ENCODE measurements at regions not wholly inside any gene's neighbourhood (a gene's known extent, or its start where the extent isn't known, plus 50 kb on each side); places are given as distances from the start of the nearest gene placed in this dataset.

DNA sequence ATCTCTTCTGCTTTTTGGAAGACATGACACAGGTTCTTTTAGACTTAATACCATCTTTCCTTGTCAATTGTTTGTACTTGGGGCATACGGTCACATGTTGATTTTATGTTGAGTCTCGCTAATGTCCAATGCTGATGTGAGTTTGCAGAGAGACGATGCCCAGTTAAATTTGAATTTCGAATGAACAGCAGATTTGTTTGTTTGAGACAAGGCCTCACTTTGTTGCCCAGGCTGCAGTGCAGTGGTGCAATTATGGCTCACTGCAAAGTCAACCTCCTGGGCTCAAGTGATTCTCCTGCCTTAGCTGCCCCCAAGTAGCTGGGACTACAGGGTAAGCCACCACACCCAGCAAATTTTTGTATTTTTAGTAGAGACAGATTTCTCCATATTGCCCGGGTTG, 473.5 kb downstream of the RIT2 start:
- H3K79me1 ChIP-seq (replicated peaks; ENCODE audit: low read length, poor library complexity, severe bottlenecking) = no peaks in the 10 kb centered on the region
- no peak overlapping the region for H2BK5ac ChIP-seq (ENCODE audit: low read depth, low read length, poor library complexity, severe bottlenecking)
- no peak overlapping the region for H3K4me2 ChIP-seq (ENCODE audit: low read length, poor library complexity, severe bottlenecking)
- H4K91ac ChIP-seq (ENCODE audit: low read length) = no peak overlapping the region
- no peak overlapping the region for H3K27ac ChIP-seq (ENCODE audit: low read length, poor library complexity, severe bottlenecking)
- H3K27me3 ChIP-seq (ENCODE audit: control insufficient read depth in 1 of 2, insufficient read depth in 1 of 2, low read length in 2 of 2) = no peaks in the 10 kb centered on the region
- H3K14ac ChIP-seq (ENCODE audit: low read length in 2 of 2) = no peak overlapping the region
- H2AK5ac ChIP-seq (ENCODE audit: low read length, severe bottlenecking) = no peak overlapping the region
- H3K9me3 ChIP-seq (ENCODE audit: control insufficient read depth, low read length) = no peaks in the 10 kb centered on the region
- H3K23ac ChIP-seq (ENCODE audit: low read length in 2 of 2) = no peak overlapping the region
- no peak overlapping the region for H2AFZ ChIP-seq (ENCODE audit: low read depth, low read length)
- H3K36me3 ChIP-seq (ENCODE audit: control insufficient read depth in 1 of 2, insufficient read depth in 2 of 2, low read depth in 1 of 2, low read length in 2 of 2) = no peaks in the 10 kb centered on the region
- H3K4ac ChIP-seq (ENCODE audit: low read depth in 1 of 2, low read length in 2 of 2) = no peak overlapping the region
- H2BK15ac ChIP-seq (ENCODE audit: low read depth, poor library complexity, severe bottlenecking) = no peak overlapping the region
- H2BK120ac ChIP-seq (ENCODE audit: low read depth, low read length) = no peak overlapping the region
- no peak for DNase-seq
- H3K4me1 ChIP-seq (ENCODE audit: control insufficient read depth, insufficient read depth, low read depth, low read length) = no peaks in the 10 kb centered on the region
- H4K8ac ChIP-seq (ENCODE audit: low read length) = no peak overlapping the region
- H3K18ac ChIP-seq (ENCODE audit: low read depth in 1 of 2, low read length in 2 of 2) = peak overlapping the region in 1 of 2 experiments; percentile 62
- H3K9ac ChIP-seq (ENCODE audit: low read length) = no peak overlapping the region
- WGBS = 95% methylated on average over 5 of the region's 5 CpGs
- H2BK12ac ChIP-seq (ENCODE audit: low read length in 2 of 2) = peak overlapping the region in 1 of 2 experiments; percentile 15
- H3K4me3 ChIP-seq (ENCODE audit: insufficient read depth in 1 of 2, low read depth in 1 of 2, low read length in 2 of 2) = no peak overlapping the region

DNA sequence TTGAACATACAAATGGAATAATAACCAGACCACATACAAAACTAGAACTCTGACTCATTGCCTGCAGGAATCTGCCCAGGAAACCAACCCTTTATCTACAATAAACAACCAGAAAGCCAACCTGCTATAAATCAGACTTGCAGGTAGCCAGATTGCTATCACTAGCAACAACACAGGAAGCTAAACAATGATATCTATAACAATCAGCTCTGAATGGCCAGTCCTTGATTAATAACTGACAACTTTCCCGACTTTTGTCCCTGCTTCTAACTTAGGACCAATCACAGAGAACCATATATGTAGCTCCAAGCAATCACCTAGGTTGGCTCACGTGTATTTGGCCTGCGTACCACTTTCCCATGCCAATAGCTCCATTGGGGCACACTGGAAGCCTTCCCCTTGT, 470.8 kb downstream of the RIT2 start:
- no peak overlapping the region for H3K14ac ChIP-seq (ENCODE audit: low read length in 2 of 2)
- H2BK12ac ChIP-seq (ENCODE audit: low read length in 2 of 2) = no peak overlapping the region
- no peak overlapping the region for H3K23ac ChIP-seq (ENCODE audit: low read length in 2 of 2)
- 57% methylated on average over 3 of the region's 3 CpGs for WGBS
- H3K4me2 ChIP-seq (ENCODE audit: low read length, poor library complexity, severe bottlenecking) = no peak overlapping the region
- H3K18ac ChIP-seq (ENCODE audit: low read depth in 1 of 2, low read length in 2 of 2) = peak overlapping the region in 1 of 2 experiments; percentile 65
- no peak overlapping the region for H2AK5ac ChIP-seq (ENCODE audit: low read length, severe bottlenecking)
- H3K36me3 ChIP-seq (ENCODE audit: control insufficient read depth in 1 of 2, insufficient read depth in 2 of 2, low read depth in 1 of 2, low read length in 2 of 2) = no peaks in the 10 kb centered on the region
- H3K4me1 ChIP-seq (ENCODE audit: control insufficient read depth, insufficient read depth, low read depth, low read length) = no peaks in the 10 kb centered on the region
- H3K9me3 ChIP-seq (ENCODE audit: control insufficient read depth, low read length) = no peaks in the 10 kb centered on the region
- H3K27ac ChIP-seq (ENCODE audit: low read length, poor library complexity, severe bottlenecking) = no peak overlapping the region
- no peak overlapping the region for H2BK5ac ChIP-seq (ENCODE audit: low read depth, low read length, poor library complexity, severe bottlenecking)
- no peak overlapping the region for H3K4ac ChIP-seq (ENCODE audit: low read depth in 1 of 2, low read length in 2 of 2)
- H2BK15ac ChIP-seq (ENCODE audit: low read depth, poor library complexity, severe bottlenecking) = no peak overlapping the region
- H2BK120ac ChIP-seq (ENCODE audit: low read depth, low read length) = no peak overlapping the region
- H4K91ac ChIP-seq (ENCODE audit: low read length) = no peak overlapping the region
- no peaks in the 10 kb centered on the region for H3K27me3 ChIP-seq (ENCODE audit: control insufficient read depth in 1 of 2, insufficient read depth in 1 of 2, low read length in 2 of 2)
- no peak overlapping the region for H4K8ac ChIP-seq (ENCODE audit: low read length)
- no peak overlapping the region for H2AFZ ChIP-seq (ENCODE audit: low read depth, low read length)
- DNase-seq = peak; percentile 21
- H3K79me1 ChIP-seq (replicated peaks; ENCODE audit: low read length, poor library complexity, severe bottlenecking) = no peaks in the 10 kb centered on the region
- no peak overlapping the region for H3K9ac ChIP-seq (ENCODE audit: low read length)
- H3K4me3 ChIP-seq (ENCODE audit: insufficient read depth in 1 of 2, low read depth in 1 of 2, low read length in 2 of 2) = no peak overlapping the region

DNA sequence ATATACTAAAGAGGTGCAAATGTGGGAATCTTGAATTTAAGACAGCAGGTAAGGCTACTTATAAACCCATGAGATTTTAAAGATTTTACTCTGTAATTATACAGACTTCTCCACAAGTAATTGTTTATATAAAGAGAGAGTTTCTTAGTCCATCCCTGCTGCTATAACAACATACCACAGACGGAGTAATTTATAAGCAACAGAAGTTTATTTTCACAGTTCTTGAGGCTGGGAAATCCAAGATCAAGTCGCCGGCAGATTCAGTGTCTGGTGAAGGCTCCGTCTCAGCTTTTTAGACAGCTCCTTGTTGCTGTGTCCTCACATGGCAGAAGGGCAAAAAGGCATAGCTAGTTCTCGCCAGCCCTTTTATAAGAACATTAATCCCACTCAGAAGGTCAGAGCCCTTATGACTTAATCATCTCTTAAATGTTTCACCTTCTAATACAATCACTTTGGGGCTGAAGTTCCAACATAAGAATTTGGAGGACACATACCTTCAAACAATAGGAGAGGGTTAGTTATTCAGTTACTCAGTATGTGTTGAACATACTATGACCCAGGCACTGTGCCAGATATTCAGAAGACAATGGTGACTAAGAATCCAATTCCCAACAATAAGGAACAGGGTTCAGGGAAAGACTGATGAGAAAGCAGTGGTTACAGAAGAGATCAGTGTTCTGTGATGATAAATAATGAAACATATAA, 466.0 kb downstream of the RIT2 start:
- no peak overlapping the region for H2BK5ac ChIP-seq (ENCODE audit: low read depth, low read length, poor library complexity, severe bottlenecking)
- H4K91ac ChIP-seq (ENCODE audit: low read length) = no peak overlapping the region
- peaks cover 6% of the 10 kb centered on the region for H3K9me3 ChIP-seq (ENCODE audit: control insufficient read depth, low read length)
- H3K27ac ChIP-seq (ENCODE audit: low read length, poor library complexity, severe bottlenecking) = no peak overlapping the region
- no peak overlapping the region for H2AFZ ChIP-seq (ENCODE audit: low read depth, low read length)
- no peaks in the 10 kb centered on the region for H3K4me1 ChIP-seq (ENCODE audit: control insufficient read depth, insufficient read depth, low read depth, low read length)
- H3K36me3 ChIP-seq (ENCODE audit: control insufficient read depth in 1 of 2, insufficient read depth in 2 of 2, low read depth in 1 of 2, low read length in 2 of 2) = no peaks in the 10 kb centered on the region
- H3K18ac ChIP-seq (ENCODE audit: low read depth in 1 of 2, low read length in 2 of 2) = no peak overlapping the region
- no peaks in the 10 kb centered on the region for H3K27me3 ChIP-seq (ENCODE audit: control insufficient read depth in 1 of 2, insufficient read depth in 1 of 2, low read length in 2 of 2)
- WGBS = 73% methylated on average over 5 of the region's 5 CpGs
- DNase-seq = no peak
- H3K79me1 ChIP-seq (replicated peaks; ENCODE audit: low read length, poor library complexity, severe bottlenecking) = no peaks in the 10 kb centered on the region
- no peak overlapping the region for H3K23ac ChIP-seq (ENCODE audit: low read length in 2 of 2)
- no peak overlapping the region for H3K4me3 ChIP-seq (ENCODE audit: insufficient read depth in 1 of 2, low read depth in 1 of 2, low read length in 2 of 2)
- no peak overlapping the region for H3K4me2 ChIP-seq (ENCODE audit: low read length, poor library complexity, severe bottlenecking)
- H3K4ac ChIP-seq (ENCODE audit: low read depth in 1 of 2, low read length in 2 of 2) = no peak overlapping the region
- no peak overlapping the region for H2BK15ac ChIP-seq (ENCODE audit: low read depth, poor library complexity, severe bottlenecking)
- no peak overlapping the region for H4K8ac ChIP-seq (ENCODE audit: low read length)
- no peak overlapping the region for H2BK120ac ChIP-seq (ENCODE audit: low read depth, low read length)
- no peak overlapping the region for H3K9ac ChIP-seq (ENCODE audit: low read length)
- H3K14ac ChIP-seq (ENCODE audit: low read length in 2 of 2) = no peak overlapping the region
- no peak overlapping the region for H2AK5ac ChIP-seq (ENCODE audit: low read length, severe bottlenecking)
- H2BK12ac ChIP-seq (ENCODE audit: low read length in 2 of 2) = no peak overlapping the region

DNA sequence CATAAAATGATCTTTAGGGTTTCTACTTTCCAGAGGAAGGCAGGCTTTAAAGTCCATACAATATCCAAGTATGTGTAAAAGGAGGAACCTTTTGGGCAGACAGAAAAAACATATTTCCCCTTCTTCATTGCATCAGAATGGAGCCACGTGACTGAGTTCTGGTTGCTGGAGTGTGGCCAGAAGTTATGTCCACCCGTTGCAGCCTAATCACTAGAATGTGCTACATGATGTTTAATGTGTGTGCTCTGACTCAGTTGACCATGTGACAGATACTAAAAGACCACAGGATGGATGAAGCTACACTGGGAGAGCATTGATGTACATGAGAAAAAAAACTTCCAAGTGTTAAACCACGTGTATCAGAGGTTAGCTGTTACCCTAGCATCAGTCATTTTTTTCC, 460.9 kb downstream of the RIT2 start:
- no peaks in the 10 kb centered on the region for H3K36me3 ChIP-seq (ENCODE audit: control insufficient read depth in 1 of 2, insufficient read depth in 2 of 2, low read depth in 1 of 2, low read length in 2 of 2)
- no peaks in the 10 kb centered on the region for H3K27me3 ChIP-seq (ENCODE audit: control insufficient read depth in 1 of 2, insufficient read depth in 1 of 2, low read length in 2 of 2)
- no peaks in the 10 kb centered on the region for H3K4me1 ChIP-seq (ENCODE audit: control insufficient read depth, insufficient read depth, low read depth, low read length)
- H3K27ac ChIP-seq (ENCODE audit: low read length, poor library complexity, severe bottlenecking) = no peak overlapping the region
- no peak overlapping the region for H4K8ac ChIP-seq (ENCODE audit: low read length)
- H3K4me2 ChIP-seq (ENCODE audit: low read length, poor library complexity, severe bottlenecking) = no peak overlapping the region
- H2AK5ac ChIP-seq (ENCODE audit: low read length, severe bottlenecking) = no peak overlapping the region
- H2BK120ac ChIP-seq (ENCODE audit: low read depth, low read length) = no peak overlapping the region
- H3K18ac ChIP-seq (ENCODE audit: low read depth in 1 of 2, low read length in 2 of 2) = no peak overlapping the region
- no peak overlapping the region for H3K23ac ChIP-seq (ENCODE audit: low read length in 2 of 2)
- H3K4me3 ChIP-seq (ENCODE audit: insufficient read depth in 1 of 2, low read depth in 1 of 2, low read length in 2 of 2) = no peak overlapping the region
- H3K14ac ChIP-seq (ENCODE audit: low read length in 2 of 2) = no peak overlapping the region
- no peak overlapping the region for H2AFZ ChIP-seq (ENCODE audit: low read depth, low read length)
- peaks cover 6% of the 10 kb centered on the region for H3K9me3 ChIP-seq (ENCODE audit: control insufficient read depth, low read length)
- no peak overlapping the region for H3K4ac ChIP-seq (ENCODE audit: low read depth in 1 of 2, low read length in 2 of 2)
- no peak overlapping the region for H4K91ac ChIP-seq (ENCODE audit: low read length)
- 65% methylated on average over 3 of the region's 3 CpGs for WGBS
- DNase-seq = peak; percentile 60
- H3K79me1 ChIP-seq (replicated peaks; ENCODE audit: low read length, poor library complexity, severe bottlenecking) = no peaks in the 10 kb centered on the region
- H3K9ac ChIP-seq (ENCODE audit: low read length) = no peak overlapping the region
- no peak overlapping the region for H2BK12ac ChIP-seq (ENCODE audit: low read length in 2 of 2)
- H2BK5ac ChIP-seq (ENCODE audit: low read depth, low read length, poor library complexity, severe bottlenecking) = no peak overlapping the region
- H2BK15ac ChIP-seq (ENCODE audit: low read depth, poor library complexity, severe bottlenecking) = no peak overlapping the region

Data from mesenchymal stem cell (in vitro differentiated cells and primary cell).